ENCODE measurements at regions not wholly inside any gene's neighbourhood (a gene's known extent, or its start where the extent isn't known, plus 50 kb on each side); places are given as distances from the start of the nearest gene placed in this dataset.

DNA sequence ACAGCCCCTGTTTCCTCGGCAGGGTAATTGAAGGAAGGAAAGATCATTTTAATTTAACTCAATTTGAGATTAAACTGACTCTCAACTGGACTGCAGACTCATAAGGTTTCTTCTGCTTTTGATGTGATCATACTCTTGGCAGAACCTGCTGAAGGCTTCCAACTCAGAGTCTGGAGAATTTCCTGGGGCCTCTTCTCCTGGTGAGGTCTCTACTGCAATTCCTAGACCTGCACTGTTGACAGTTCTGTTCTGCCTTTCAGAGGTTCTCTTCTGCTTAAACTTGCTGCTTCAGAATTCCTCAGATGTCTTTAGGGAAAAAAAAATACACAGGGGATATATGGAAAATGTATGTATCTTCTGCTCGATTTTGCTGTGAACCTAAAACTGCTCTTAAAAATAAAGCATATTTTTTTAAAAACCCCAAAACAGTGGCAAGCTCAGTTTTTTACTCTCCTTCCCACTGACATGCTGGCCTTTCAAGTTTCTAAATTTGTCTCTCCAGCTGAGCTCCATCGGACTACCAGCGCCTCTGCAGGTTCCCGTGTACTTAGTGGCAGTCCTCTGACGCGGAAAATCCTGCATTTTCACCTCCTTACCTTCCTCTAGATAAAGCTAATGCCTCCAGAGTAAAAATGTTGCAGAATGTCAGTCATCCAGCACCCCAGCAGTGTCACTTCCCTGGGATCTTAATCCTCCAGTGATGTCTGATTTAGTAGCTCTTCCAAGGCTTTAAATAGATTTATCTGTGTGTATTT lies 733.5 kb upstream of the SGCG start:
- Histone ChIP-seq H2AFZ (ENCODE audit: control insufficient read depth, low read length) (no peak overlapping the region), H3K9me3 (ENCODE audit: control insufficient read depth, low read depth, low read length) (no peaks in the 10 kb centered on the region), H3K27me3 (ENCODE audit: control insufficient read depth, extremely low read depth, insufficient read depth, low read length) (no peaks in the 10 kb centered on the region), H3K4me2 (ENCODE audit: control insufficient read depth, extremely low read depth, insufficient read depth, low read depth, low read length) (no peak overlapping the region), H3K9ac (ENCODE audit: control insufficient read depth, extremely low read depth, insufficient read depth, low read length) (no peak overlapping the region), H3K4me3 (ENCODE audit: control insufficient read depth in 2 of 3, extremely low read depth in 1 of 3, insufficient read depth in 2 of 3, low read depth in 1 of 3, low read length in 3 of 3) (no peak overlapping the region), H4K20me1 (ENCODE audit: control insufficient read depth, extremely low read depth, insufficient read depth, low read length) (no peaks in the 10 kb centered on the region), H3K36me3 (ENCODE audit: control insufficient read depth in 2 of 2, extremely low read depth in 1 of 2, insufficient read depth in 2 of 2, low read length in 2 of 2) (no peaks in the 10 kb centered on the region), H3K4me1 (ENCODE audit: control insufficient read depth, extremely low read depth, insufficient read depth, low read length) (no peaks in the 10 kb centered on the region), H3K27ac (ENCODE audit: control insufficient read depth, insufficient read depth, low read length) (no peak overlapping the region), H3K79me2 (ENCODE audit: control insufficient read depth, insufficient read depth, low read length) (no peaks in the 10 kb centered on the region), H3K9me1 (ENCODE audit: control insufficient read depth, extremely low read depth, insufficient read depth, low read length) (no peaks in the 10 kb centered on the region)
- FAIRE-seq, result no peak
- DNase-seq (ENCODE audit: low read depth, low spot score), result no peak
- TF ChIP-seq, protein P1, sequence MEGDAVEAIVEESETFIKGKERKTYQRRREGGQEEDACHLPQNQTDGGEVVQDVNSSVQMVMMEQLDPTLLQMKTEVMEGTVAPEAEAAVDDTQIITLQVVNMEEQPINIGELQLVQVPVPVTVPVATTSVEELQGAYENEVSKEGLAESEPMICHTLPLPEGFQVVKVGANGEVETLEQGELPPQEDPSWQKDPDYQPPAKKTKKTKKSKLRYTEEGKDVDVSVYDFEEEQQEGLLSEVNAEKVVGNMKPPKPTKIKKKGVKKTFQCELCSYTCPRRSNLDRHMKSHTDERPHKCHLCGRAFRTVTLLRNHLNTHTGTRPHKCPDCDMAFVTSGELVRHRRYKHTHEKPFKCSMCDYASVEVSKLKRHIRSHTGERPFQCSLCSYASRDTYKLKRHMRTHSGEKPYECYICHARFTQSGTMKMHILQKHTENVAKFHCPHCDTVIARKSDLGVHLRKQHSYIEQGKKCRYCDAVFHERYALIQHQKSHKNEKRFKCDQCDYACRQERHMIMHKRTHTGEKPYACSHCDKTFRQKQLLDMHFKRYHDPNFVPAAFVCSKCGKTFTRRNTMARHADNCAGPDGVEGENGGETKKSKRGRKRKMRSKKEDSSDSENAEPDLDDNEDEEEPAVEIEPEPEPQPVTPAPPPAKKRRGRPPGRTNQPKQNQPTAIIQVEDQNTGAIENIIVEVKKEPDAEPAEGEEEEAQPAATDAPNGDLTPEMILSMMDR (optimal IDR thresholded peaks at IDR 0.05 in 1 of 3, IDR thresholded peaks at IDR 0.05 in 1 of 3, conservative IDR thresholded peaks at IDR 0.05 in 1 of 3; ENCODE audit: extremely low read depth in 1 of 3, insufficient read depth in 2 of 3, low read length in 3 of 3), result no peak
- dilution Hi-C loops (cut with MboI; ENCODE audit: extremely low pct_ligation_motif_present, low sequenced_read_pairs), result no loop called here

DNA sequence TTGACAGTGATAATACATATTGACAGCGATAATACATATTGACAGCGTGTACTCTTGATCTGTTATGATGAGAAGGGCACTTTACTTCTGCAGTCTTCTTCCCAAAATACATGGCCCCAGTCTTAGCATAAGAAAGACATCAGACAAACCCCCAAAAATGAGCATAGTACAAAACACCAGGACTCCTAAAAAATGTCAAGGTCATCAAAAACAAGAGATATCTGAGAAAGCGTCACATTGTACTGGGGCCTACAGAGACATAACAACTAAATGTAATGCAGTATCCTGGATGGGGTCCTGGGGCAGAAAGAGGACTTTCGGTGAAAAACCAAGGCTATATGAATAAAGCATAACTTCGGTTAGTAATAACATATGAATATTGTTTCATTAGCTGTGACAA lies 731.5 kb upstream of the SGCG start:
- no peak overlapping the region for H3K9ac ChIP-seq (ENCODE audit: control insufficient read depth, extremely low read depth, insufficient read depth, low read length)
- TF ChIP-seq, protein P1 (optimal IDR thresholded peaks at IDR 0.05 in 1 of 3, IDR thresholded peaks at IDR 0.05 in 1 of 3, conservative IDR thresholded peaks at IDR 0.05 in 1 of 3; ENCODE audit: extremely low read depth in 1 of 3, insufficient read depth in 2 of 3, low read length in 3 of 3), result no peak
- TF ChIP-seq EZH2 (IDR thresholded peaks at IDR 0.05; ENCODE audit: low read length), result no peak
- no peaks in the 10 kb centered on the region for H3K4me1 ChIP-seq (ENCODE audit: control insufficient read depth, extremely low read depth, insufficient read depth, low read length)
- no peak overlapping the region for H2AFZ ChIP-seq (ENCODE audit: control insufficient read depth, low read length)
- dilution Hi-C loops (cut with MboI; ENCODE audit: extremely low pct_ligation_motif_present, low sequenced_read_pairs), result no loop called here
- H3K4me3 ChIP-seq (ENCODE audit: control insufficient read depth in 2 of 3, extremely low read depth in 1 of 3, insufficient read depth in 2 of 3, low read depth in 1 of 3, low read length in 3 of 3), result no peak overlapping the region
- no peak overlapping the region for H3K27ac ChIP-seq (ENCODE audit: control insufficient read depth, insufficient read depth, low read length)
- H3K36me3 ChIP-seq (ENCODE audit: control insufficient read depth in 2 of 2, extremely low read depth in 1 of 2, insufficient read depth in 2 of 2, low read length in 2 of 2), result no peaks in the 10 kb centered on the region
- no peaks in the 10 kb centered on the region for H3K27me3 ChIP-seq (ENCODE audit: control insufficient read depth, extremely low read depth, insufficient read depth, low read length)
- H4K20me1 ChIP-seq (ENCODE audit: control insufficient read depth, extremely low read depth, insufficient read depth, low read length), result no peaks in the 10 kb centered on the region
- FAIRE-seq (no peak), DNase-seq (ENCODE audit: low read depth, low spot score) (no peak)
- no peaks in the 10 kb centered on the region for H3K9me1 ChIP-seq (ENCODE audit: control insufficient read depth, extremely low read depth, insufficient read depth, low read length)
- H3K9me3 ChIP-seq (ENCODE audit: control insufficient read depth, low read depth, low read length), result peaks cover 2% of the 10 kb centered on the region
- H3K4me2 ChIP-seq (ENCODE audit: control insufficient read depth, extremely low read depth, insufficient read depth, low read depth, low read length), result no peak overlapping the region
- H3K79me2 ChIP-seq (ENCODE audit: control insufficient read depth, insufficient read depth, low read length), result no peaks in the 10 kb centered on the region

All from keratinocyte (primary cell).